ENCODE measurements at regions not wholly inside any gene's neighbourhood (a gene's known extent, or its start where the extent isn't known, plus 50 kb on each side); places are given as distances from the start of the nearest gene placed in this dataset.

GRCh38 chr12:108016022-108016564 lies 113.0 kb upstream of the WSCD2 start (continued):
- TF ChIP-seq ZNF462 (CRISPR knock-in tag; IDR thresholded peaks at IDR 0.05), result no peak
- no peak for TF ChIP-seq ZNF114 (CRISPR knock-in tag; IDR thresholded peaks at IDR 0.05)
- no peak for TF ChIP-seq STAT1 (IDR thresholded peaks at IDR 0.05; ENCODE audit: unreplicated experiment)
- TF ChIP-seq CREB1 (CRISPR knock-in tag; IDR thresholded peaks at IDR 0.05; ENCODE audit: low read depth), result no peak
- no peak for TF ChIP-seq ETS1 (IDR thresholded peaks at IDR 0.05)

GRCh38 chr12:108017472-108018057 lies 111.5 kb upstream of the WSCD2 start:
- Histone ChIP-seq H3K9me2 (ENCODE audit: insufficient read depth) (peaks cover 7% of the 10 kb centered on the region; the same call in 1 of the 2 replicates), H3K4me3 (no peak overlapping the region), H3K79me2 (replicated peaks; ENCODE audit: insufficient read depth) (no peaks in the 10 kb centered on the region), H3K4me2 (no peak overlapping the region), H2AFZ (no peak overlapping the region), H4K20me1 (replicated peaks; ENCODE audit: insufficient read depth) (no peaks in the 10 kb centered on the region), H3K36me3 (ENCODE audit: insufficient read depth) (no peaks in the 10 kb centered on the region), H3K27ac (ENCODE audit: low read depth) (no peak overlapping the region), H3F3A (replicated peaks; ENCODE audit: low read depth) (no peaks in the 10 kb centered on the region), H3K27me3 (ENCODE audit: insufficient read depth) (no peaks in the 10 kb centered on the region), H3K4me1 (ENCODE audit: insufficient read depth) (no peaks in the 10 kb centered on the region)
- Mint-ChIP-seq H3K9me3 (no peaks in the 10 kb centered on the region), H3K36me3 (ENCODE audit: low read depth) (no peaks in the 10 kb centered on the region), H3K27ac (no peak overlapping the region), H3K27me3 (ENCODE audit: insufficient read depth, low read depth, poor library complexity) (peaks cover 5% of the 10 kb centered on the region), H3K4me3 (no peak overlapping the region), H3K4me1 (no peaks in the 10 kb centered on the region)
- ATAC-seq (no peak), DNase-seq (ENCODE audit: low spot score) (no peak)
- no peak for TF ChIP-seq CREB1 (CRISPR knock-in tag; IDR thresholded peaks at IDR 0.05; ENCODE audit: low read depth)
- TF ChIP-seq ZNF114 (CRISPR knock-in tag; IDR thresholded peaks at IDR 0.05), result no peak
- TF ChIP-seq ZNF331 (CRISPR knock-in tag; IDR thresholded peaks at IDR 0.05; ENCODE audit: low read depth), result no peak
- no peak for TF ChIP-seq JUNB (IDR thresholded peaks at IDR 0.05; ENCODE audit: unreplicated experiment)
- no peak for TF ChIP-seq POLR2AphosphoS5 (IDR thresholded peaks at IDR 0.05; ENCODE audit: low read depth)
- no peak for TF ChIP-seq ZNF462 (CRISPR knock-in tag; IDR thresholded peaks at IDR 0.05)

Measured in GM23338 (cell line).